ENCODE measurements at regions not wholly inside any gene's neighbourhood (a gene's known extent, or its start where the extent isn't known, plus 50 kb on each side); places are given as distances from the start of the nearest gene placed in this dataset.

DNA sequence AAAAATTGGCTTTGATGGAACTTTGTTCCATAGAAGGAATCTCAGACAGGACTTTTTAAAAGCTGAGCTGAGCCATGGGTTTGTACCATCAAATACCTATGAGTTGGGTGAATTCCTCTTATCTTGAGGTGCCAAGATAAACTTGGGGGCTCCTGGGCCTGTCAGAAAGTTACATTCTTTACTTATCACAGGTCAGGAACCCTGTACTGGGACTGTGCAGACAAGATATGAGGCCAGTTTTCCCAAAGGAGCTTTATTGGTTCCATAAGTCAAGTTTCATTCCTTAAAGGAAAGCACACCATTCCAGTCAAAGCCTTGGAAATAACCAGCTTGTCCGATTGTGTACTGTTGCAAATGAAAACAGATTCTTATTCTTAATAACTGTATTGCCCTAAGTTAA is 72.4 kb upstream of the PACRGL start (continued):
- no peak for TF ChIP-seq GTF2F1 (IDR thresholded peaks at IDR 0.05; ENCODE audit: low read depth, low read length)

- ChIA-PET CTCF (ENCODE audit: low intra/inter-chr PET ratio) (no interaction called here), POLR2A (interaction anchor here (0.9 to 1.3 kb wide), 2 partner anchors 16 to 22 kb away, joined by 3 read pairs; no protein-coding TSS in a partner anchor)
- FAIRE-seq (no peak), DNase-seq (ENCODE audit: extremely low read depth in 1 of 4, low spot score in 3 of 4) (no peak), ATAC-seq (no peak)
- no peak for TF ChIP-seq USF2 (CRISPR knock-in tag; IDR thresholded peaks at IDR 0.05)
- TF ChIP-seq ZNF77 (CRISPR knock-in tag; IDR thresholded peaks at IDR 0.05): no peak
- no peak for TF ChIP-seq MAX (CRISPR knock-in tag; IDR thresholded peaks at IDR 0.05)
- TF ChIP-seq GATAD2A (IDR thresholded peaks at IDR 0.05): no peak
- no peak for TF ChIP-seq ZNF785 (CRISPR knock-in tag; IDR thresholded peaks at IDR 0.05)
- Histone ChIP-seq H3K9ac (ENCODE audit: insufficient read depth in 1 of 2, low read depth in 2 of 2, low read length in 2 of 2) (no peak overlapping the region), H3K9me1 (ENCODE audit: control insufficient read depth, insufficient read depth, low read length) (no peaks in the 10 kb centered on the region), H3K36me3 (ENCODE audit: control insufficient read depth, insufficient read depth, low read length) (no peaks in the 10 kb centered on the region), H3K4me1 (replicated peaks in 1 of 2; ENCODE audit: control insufficient read depth in 2 of 2, insufficient read depth in 2 of 2, low read length in 2 of 2) (no peaks in the 10 kb centered on the region), H4K20me1 (replicated peaks; ENCODE audit: control insufficient read depth, insufficient read depth, low read length) (no peaks in the 10 kb centered on the region), H3K4me3 (no peak overlapping the region), H3K79me2 (ENCODE audit: control insufficient read depth, insufficient read depth, low read length) (no peaks in the 10 kb centered on the region), H3K27me3 (ENCODE audit: control insufficient read depth in 2 of 2, insufficient read depth in 2 of 2, low read length in 2 of 2) (no peaks in the 10 kb centered on the region), H3K9me3 (replicated peaks; ENCODE audit: control insufficient read depth, insufficient read depth, low read depth, low read length) (no peaks in the 10 kb centered on the region), H3K27ac (ENCODE audit: extremely low read depth, low read depth, low read length) (no peak overlapping the region), H2AFZ (ENCODE audit: low read depth, low read length) (no peak overlapping the region), H3K4me2 (ENCODE audit: insufficient read depth, low read length) (no peak overlapping the region)
- intact Hi-C loops (cut with micrococcal nuclease): no loop called here
- WGBS (ENCODE audit: insufficient coverage, low coverage, missing lambda C conversion rate): 2% methylated on average over 6 of the region's 6 CpGs
- no TSS peak for BruUV-seq (replicated peaks)
- in situ Hi-C loops (cut with MboI): no loop called here
These were observed 70.8 kb upstream of the PACRGL start for GRCh38 chr4:20629186-20630106.
